Keratinocyte (primary cell): ENCODE measurements at regions not wholly inside any gene's neighbourhood (a gene's known extent, or its start where the extent isn't known, plus 50 kb on each side); places are given as distances from the start of the nearest gene placed in this dataset.

Source experiments
- DNase-seq: peaks from one replicate; pipeline ENCODE4 v3.0.0-alpha.2; 2011; ENCODE audit warnings: low read depth, missing footprints, low spot score
- FAIRE-seq: peaks from 2 replicates; lab custom pipeline; 2011; peaks lifted over from hg19 to GRCh38; lab: Jason Lieb, UNC
- H2AFZ ChIP-seq: 2 replicates; pipeline ENCODE4 v1.6.0; 2012; ENCODE audit warnings: low read length, control low read depth, inconsistent platforms; ENCODE audit not compliant: control insufficient read depth
- H3K27ac ChIP-seq: 2 replicates; pipeline ENCODE4 v1.5.1; 2011; ENCODE audit warnings: low read length; ENCODE audit not compliant: control insufficient read depth, insufficient read depth
- H3K27me3 ChIP-seq: 3 replicates; pipeline ENCODE4 v1.6.0; 2011; ENCODE audit warnings: low read length; ENCODE audit not compliant: control insufficient read depth, insufficient read depth; ENCODE audit errors: extremely low read depth
- H3K36me3 ChIP-seq, 2 experiments: 2 replicates in 1 of 2; 3 replicates in 1 of 2; pipeline ENCODE4 v1.5.1; 2011; ENCODE audit warnings: low read length in 2 of 2, mild to moderate bottlenecking in 1 of 2; ENCODE audit not compliant: control insufficient read depth in 2 of 2, insufficient read depth in 2 of 2; ENCODE audit errors: extremely low read depth in 1 of 2
- H3K4me1 ChIP-seq: 3 replicates; pipeline ENCODE4 v1.5.1; 2011; ENCODE audit warnings: low read length; ENCODE audit not compliant: control insufficient read depth, insufficient read depth; ENCODE audit errors: extremely low read depth
- H3K4me2 ChIP-seq: 3 replicates; pipeline ENCODE4 v1.6.0; 2011; ENCODE audit warnings: low read depth, low read length; ENCODE audit not compliant: control insufficient read depth, insufficient read depth; ENCODE audit errors: extremely low read depth
- H3K4me3 ChIP-seq, 3 experiments: fragments of 200-600 bp in 1 of 3; sonication (generic) in 1 of 3; 2 replicates in 2 of 3; 3 replicates in 1 of 3; pipeline ENCODE4 v1.5.1; 2011 to 2016; ENCODE audit warnings: low read length in 3 of 3, mild to moderate bottlenecking in 3 of 3, control low read depth in 2 of 3, inconsistent platforms in 1 of 3, low read depth in 1 of 3, mixed read lengths in 1 of 3, mixed run types in 1 of 3, moderate library complexity in 1 of 3; ENCODE audit not compliant: control insufficient read depth in 2 of 3, insufficient read depth in 2 of 3; ENCODE audit errors: extremely low read depth in 1 of 3
- H3K79me2 ChIP-seq: 2 replicates; pipeline ENCODE4 v1.6.0; 2012; ENCODE audit warnings: low read length; ENCODE audit not compliant: control insufficient read depth, insufficient read depth
- H3K9ac ChIP-seq: 3 replicates; pipeline ENCODE4 v1.6.0; 2011; ENCODE audit warnings: low read length; ENCODE audit not compliant: control insufficient read depth, insufficient read depth; ENCODE audit errors: extremely low read depth
- H3K9me1 ChIP-seq: 3 replicates; pipeline ENCODE4 v1.6.0; 2011; ENCODE audit warnings: low read length; ENCODE audit not compliant: control insufficient read depth, insufficient read depth; ENCODE audit errors: extremely low read depth
- H3K9me3 ChIP-seq: 2 replicates; pipeline ENCODE4 v1.5.1; 2012; ENCODE audit warnings: low read depth, low read length; ENCODE audit not compliant: control insufficient read depth
- H4K20me1 ChIP-seq: 3 replicates; pipeline ENCODE4 v1.6.0; 2011; ENCODE audit warnings: low read length; ENCODE audit not compliant: control insufficient read depth, insufficient read depth; ENCODE audit errors: extremely low read depth
- CTCF ChIP-seq, 3 experiments: IDR thresholded peaks in 1 of 3; conservative IDR thresholded peaks in 1 of 3; optimal IDR thresholded peaks in 1 of 3; 2 replicates in 2 of 3; 3 replicates in 1 of 3; pipeline versions ENCODE3 to v1.5.1; 2011; ENCODE audit warnings: low read length in 3 of 3, mild to moderate bottlenecking in 3 of 3, moderate library complexity in 2 of 3, control low read depth in 1 of 3, inconsistent platforms in 1 of 3; ENCODE audit not compliant: insufficient read depth in 2 of 3; ENCODE audit errors: extremely low read depth in 1 of 3
- EZH2 ChIP-seq: IDR thresholded peaks from one replicate; pipeline ENCODE4 v1.6.1; 2012; ENCODE audit warnings: inconsistent platforms, mild to moderate bottlenecking, low read length, moderate library complexity
- dilution Hi-C: fragments of 300-500 bp; cut with MboI; formaldehyde crosslinking; loops from one replicate; pipeline ENCODE4 v1.7.0; 2020; ENCODE audit warnings: low sequenced_read_pairs; ENCODE audit not compliant: extremely low pct_ligation_motif_present

DNA sequence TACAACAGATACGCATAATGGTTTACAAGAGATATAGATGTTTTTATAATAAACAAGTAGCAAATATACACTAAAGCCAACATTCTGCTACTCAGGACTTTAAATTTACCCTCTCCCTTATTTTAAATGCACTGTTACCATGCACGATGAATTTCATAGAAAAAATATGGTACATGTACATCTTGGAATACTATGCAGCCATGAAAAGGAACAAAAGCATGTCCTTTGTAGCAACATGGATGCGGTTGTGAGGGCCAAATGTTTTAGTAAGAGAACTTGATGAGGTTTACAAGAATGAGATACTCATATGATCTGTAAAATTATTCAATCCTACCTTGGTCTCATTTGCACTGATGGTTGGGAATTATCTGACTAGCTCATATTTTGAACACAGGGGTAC, 769.3 kb downstream of the VGLL3 start:
- no peaks in the 10 kb centered on the region for H3K36me3 ChIP-seq
- no peak overlapping the region for H3K4me2 ChIP-seq
- no peaks in the 10 kb centered on the region for H3K4me1 ChIP-seq
- no peaks in the 10 kb centered on the region for H3K27me3 ChIP-seq
- H3K79me2 ChIP-seq: no peaks in the 10 kb centered on the region
- FAIRE-seq (no peak), DNase-seq (no peak)
- no peaks in the 10 kb centered on the region for H3K9me1 ChIP-seq
- H4K20me1 ChIP-seq: no peaks in the 10 kb centered on the region
- dilution Hi-C loops: no loop called here
- H3K9me3 ChIP-seq: no peaks in the 10 kb centered on the region
- H2AFZ ChIP-seq: no peak overlapping the region
- no peak overlapping the region for H3K9ac ChIP-seq
- H3K4me3 ChIP-seq: no peak overlapping the region
- H3K27ac ChIP-seq: no peak overlapping the region
- TF ChIP-seq CTCF (optimal IDR thresholded peaks at IDR 0.05 in 1 of 3, IDR thresholded peaks at IDR 0.05 in 1 of 3, conservative IDR thresholded peaks at IDR 0.05 in 1 of 3; ENCODE audit: extremely low read depth in 1 of 3, insufficient read depth in 2 of 3, low read length in 3 of 3) (no peak), EZH2 (no peak)

DNA sequence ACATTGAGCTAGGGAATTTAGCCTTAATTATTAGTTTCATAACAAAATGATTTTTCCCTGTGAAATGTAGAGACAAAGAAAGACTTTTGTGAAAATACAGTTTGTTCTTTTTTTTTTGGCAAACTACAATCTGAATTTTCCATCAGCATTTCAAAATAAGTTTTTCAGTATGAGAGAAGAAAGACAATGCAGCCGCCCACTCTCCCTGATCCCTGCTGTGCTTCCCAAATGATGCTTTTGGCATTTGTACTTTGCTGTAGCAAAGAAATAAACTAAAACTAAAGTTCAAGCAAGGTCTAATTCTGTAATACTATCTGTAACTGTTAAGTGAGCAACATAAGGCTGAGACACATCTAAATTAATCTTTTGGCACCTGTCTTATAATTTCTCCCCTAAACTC, 782.2 kb downstream of the VGLL3 start:
- no peaks in the 10 kb centered on the region for H3K9me3 ChIP-seq

More for the DNA sequence above, 782.2 kb downstream of the VGLL3 start:
- dilution Hi-C loops: no loop called here
- FAIRE-seq (no peak), DNase-seq (no peak)
- no peak overlapping the region for H3K9ac ChIP-seq
- H3K36me3 ChIP-seq: no peaks in the 10 kb centered on the region
- no peaks in the 10 kb centered on the region for H4K20me1 ChIP-seq
- no peak overlapping the region for H3K4me3 ChIP-seq
- H3K27me3 ChIP-seq: no peaks in the 10 kb centered on the region
- no peaks in the 10 kb centered on the region for H3K4me1 ChIP-seq
- H3K9me1 ChIP-seq: no peaks in the 10 kb centered on the region
- H3K79me2 ChIP-seq: no peaks in the 10 kb centered on the region
- no peak for TF ChIP-seq CTCF (optimal IDR thresholded peaks at IDR 0.05 in 1 of 3, IDR thresholded peaks at IDR 0.05 in 1 of 3, conservative IDR thresholded peaks at IDR 0.05 in 1 of 3; ENCODE audit: extremely low read depth in 1 of 3, insufficient read depth in 2 of 3, low read length in 3 of 3)
- no peak for TF ChIP-seq EZH2
- H3K4me2 ChIP-seq: no peak overlapping the region
- H2AFZ ChIP-seq: no peak overlapping the region
- H3K27ac ChIP-seq: no peak overlapping the region
